ENCODE measurements at regions not wholly inside any gene's neighbourhood (a gene's known extent, or its start where the extent isn't known, plus 50 kb on each side); places are given as distances from the start of the nearest gene placed in this dataset.
"Not testable (repeated sequence)": the region's sequence is repeated elsewhere in the genome, so short reads cannot be mapped to it uniquely, and the experiment has no call there.

DNA sequence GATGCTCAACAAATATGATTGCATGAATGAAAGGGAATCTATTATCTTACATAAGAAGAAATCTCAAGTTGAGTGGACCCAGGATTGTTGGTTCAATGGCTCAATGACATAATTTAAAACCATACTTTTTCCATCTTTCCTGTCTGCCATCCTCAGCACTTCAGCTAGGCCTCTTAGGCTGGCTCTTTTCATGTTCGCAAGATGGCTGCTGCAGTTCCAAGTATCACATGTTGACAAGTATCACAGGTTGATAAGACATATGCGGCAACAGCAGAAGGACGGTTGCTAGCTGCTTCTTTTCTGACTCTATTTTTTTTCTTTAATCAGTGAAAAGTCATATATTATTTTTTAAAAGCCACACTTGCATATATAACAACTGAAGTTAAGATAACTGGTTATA is 79.0 kb upstream of the CDK6 start:
- DNase-seq (ENCODE audit: low read depth), result no peak

DNA sequence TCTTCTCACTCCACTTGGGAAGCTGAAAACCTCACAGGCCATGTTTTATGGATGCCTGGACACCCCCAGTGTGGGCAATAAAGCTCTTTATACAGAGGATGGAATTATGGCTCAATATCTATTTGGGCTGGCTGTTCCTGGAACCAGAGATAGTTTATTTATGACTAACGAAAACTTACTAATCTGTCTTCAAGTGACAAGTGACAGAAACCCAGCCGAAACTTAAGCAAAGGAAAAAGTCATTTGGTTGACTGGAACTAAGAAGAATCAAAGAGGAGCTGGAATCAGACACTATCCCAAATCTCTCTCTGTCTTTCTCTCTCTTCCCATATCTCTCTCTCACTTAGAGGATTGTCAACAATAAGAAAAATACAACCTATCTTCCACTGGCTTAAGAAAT is 78.3 kb upstream of the CDK6 start:
- DNase-seq (ENCODE audit: low read depth), result no peak

DNA sequence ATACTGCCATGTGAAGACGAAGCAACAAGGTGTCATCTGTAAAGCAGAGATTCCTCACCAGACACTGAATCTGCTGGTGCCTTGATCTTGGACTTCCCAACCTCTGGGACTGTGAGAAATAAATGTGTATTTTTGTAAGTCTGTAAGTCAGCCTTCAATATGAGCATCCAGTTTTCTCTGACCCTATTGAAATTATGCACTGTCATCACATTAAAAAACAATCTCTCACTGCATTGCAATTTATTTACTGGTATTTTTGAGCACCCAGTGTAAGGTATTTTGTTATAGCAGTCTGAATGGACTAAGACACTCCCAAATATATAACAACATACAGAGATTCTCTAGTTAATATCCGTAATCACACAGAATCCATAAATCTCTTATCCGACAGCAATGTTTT is 77.5 kb upstream of the CDK6 start:
- DNase-seq (ENCODE audit: low read depth), result no peak

DNA sequence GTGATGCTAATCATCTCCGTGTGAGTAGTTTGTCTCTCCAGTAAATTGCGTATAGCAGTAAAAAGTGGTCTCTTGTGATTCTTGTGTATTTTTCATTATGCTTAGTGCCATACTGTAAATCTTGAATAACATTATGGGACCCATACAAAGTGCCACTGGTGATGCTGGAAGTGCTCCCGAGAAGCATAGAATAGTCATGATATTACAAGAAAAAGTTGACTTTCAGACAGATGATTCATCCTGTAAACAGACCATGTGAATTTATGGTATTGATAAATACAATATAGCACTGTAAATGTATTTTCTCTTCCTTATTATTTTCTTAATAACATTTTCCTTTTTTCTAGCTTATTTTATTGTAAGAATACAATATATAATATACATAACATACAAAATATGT is 74.6 kb upstream of the CDK6 start:
- DNase-seq (ENCODE audit: low read depth), result no peak

DNA sequence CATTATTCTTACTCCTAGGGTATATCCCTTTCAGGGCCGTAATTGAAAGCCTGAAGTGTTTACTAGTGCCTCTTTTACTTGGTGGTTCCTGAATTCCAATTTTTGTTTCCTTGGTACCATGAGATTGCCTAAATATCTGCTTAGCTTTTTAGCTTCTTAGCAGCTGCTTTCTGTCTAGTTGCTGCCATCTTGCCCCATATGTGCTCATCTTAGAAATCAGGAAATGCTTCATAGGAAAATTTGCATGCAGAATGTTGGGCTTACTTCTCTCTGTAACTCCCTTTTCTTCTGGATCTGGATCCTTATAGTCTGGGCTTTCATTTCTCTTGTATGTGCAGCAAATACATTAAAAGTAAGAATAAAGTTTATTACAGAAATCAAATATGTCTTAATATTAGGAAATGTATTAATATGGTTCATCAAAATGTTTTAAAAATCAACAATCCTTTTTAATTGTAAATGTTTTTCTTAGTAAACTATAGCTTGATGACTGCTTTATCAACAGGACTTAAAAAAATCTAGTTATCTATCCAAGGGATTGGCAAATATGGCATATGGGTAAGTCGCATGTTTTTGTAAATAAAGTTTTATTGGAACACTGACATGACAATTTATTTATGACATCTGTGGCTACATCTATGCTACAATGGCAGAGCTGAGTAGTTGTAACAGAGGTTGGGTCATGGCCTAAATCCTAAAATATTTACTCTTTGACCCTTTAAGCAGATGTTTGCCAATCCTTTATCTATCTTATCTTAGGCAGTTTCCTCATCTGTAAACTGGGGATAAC is 73.5 kb upstream of the CDK6 start:
- DNase-seq (ENCODE audit: low read depth), result no peak

DNA sequence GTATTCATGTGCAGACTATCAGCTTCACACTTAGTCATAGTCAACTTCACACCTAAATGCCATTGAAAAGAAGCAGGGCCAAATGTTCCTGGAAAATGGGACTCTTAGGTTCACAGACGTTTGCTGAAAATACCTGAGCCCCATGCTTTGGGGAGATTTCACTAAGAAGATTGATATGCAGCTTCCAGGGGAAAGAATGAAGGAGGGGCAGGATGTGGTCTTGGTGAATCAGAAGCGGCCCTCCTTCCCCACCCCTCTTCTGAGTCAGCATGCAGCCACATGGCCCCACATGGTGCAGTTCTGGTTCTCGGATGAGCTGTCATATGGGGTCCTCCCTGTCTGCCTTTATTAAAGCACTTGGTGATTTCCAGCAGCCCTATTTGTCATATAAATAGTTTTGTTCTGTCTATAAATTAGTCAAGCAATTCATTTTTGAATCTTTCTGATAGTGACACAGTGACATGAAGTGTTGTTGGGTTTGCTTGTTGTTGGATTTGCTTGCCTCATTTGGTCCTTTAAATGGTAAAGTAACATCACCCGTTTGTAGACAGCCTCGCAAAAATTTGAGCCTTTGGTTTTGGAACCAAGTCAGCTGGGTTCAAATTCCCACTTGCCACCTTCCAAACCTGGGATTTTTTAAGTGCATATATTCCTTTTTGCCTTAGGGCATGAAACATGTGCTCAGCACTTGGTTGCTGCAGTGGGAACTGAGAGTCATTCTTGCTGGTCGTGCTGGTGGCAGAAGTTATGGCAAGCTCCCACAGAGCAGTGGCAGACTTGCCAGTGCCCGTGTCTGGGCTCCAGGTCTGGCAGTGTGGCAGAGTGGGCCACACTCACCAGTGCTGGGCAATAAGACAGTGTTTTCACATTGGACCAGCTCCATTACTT is 68.1 kb upstream of the CDK6 start:
- DNase-seq (ENCODE audit: low read depth), result peak; percentile 96

DNA sequence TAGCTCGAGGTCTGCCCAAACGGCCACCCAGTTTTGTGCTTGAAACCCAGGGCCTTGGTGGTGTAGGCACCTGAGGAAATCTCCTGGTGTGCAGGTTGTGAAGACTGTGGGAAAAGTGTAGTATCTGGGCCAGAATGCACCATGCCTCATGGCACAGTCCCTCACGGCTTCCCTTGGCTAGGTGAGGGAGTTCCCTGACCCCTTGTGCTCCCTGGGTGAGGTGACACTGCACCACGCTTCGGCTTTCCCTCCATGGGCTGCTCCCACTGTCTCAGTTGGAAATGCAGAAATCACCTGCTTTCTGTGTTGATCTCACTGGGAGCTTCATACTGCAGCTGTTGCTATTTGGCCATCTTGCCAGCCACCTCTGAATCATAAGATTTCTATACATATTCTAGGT is 62.4 kb upstream of the CDK6 start:
- DNase-seq (ENCODE audit: low read depth), result no peak

DNA sequence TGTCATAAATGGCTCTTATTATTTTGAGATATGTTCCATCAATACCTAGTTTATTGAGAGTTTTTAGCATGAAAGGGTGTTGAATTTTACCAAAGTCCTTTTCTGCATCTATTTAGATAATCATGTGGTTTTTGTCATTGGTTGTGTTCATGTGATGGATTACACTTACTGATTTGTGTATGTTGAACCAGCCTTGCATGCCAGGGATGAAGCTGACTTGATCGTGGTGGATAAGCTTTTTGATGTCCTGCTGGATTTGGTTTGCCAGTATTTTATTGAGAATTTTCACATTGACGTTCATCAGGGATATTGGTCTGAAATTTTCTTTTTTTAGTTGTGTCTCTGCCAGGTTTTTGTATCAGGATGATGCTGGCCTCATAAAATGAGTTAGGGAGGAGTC is 58.5 kb upstream of the CDK6 start:
- DNase-seq (ENCODE audit: low read depth), result not testable (repeated sequence)

DNA sequence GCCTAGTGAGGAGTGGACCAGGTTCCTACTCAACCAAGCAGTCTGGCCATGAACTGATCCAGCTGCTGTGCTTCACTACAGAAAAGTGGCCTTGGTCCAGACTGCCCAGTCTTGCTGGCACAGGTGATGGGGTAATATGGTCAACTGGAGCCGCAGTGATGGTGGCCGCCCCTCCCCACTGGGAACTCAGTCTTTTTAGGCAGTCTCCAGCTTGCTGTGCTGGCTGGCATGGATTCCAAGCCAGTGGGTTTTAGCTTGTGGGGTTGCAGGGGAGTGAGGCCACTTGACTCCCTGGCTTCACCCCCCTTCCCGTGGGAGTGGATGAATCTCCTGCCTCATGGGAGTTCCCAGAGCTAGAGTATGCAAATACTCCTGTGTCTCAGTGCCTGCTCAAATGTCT is 52.7 kb upstream of the CDK6 start:
- no peak for DNase-seq (ENCODE audit: low read depth)

Data from non-pigmented ciliary epithelial cell (primary cell).